ENCODE measurements at regions not wholly inside any gene's neighbourhood (a gene's known extent, or its start where the extent isn't known, plus 50 kb on each side); places are given as distances from the start of the nearest gene placed in this dataset.
"Not testable (repeated sequence)": the region's sequence is repeated elsewhere in the genome, so short reads cannot be mapped to it uniquely, and the experiment has no call there.

GRCh38 chr7:113292105-113292504 is 173.8 kb upstream of the SMIM30 start:
- DNase-seq = no peak

DNA sequence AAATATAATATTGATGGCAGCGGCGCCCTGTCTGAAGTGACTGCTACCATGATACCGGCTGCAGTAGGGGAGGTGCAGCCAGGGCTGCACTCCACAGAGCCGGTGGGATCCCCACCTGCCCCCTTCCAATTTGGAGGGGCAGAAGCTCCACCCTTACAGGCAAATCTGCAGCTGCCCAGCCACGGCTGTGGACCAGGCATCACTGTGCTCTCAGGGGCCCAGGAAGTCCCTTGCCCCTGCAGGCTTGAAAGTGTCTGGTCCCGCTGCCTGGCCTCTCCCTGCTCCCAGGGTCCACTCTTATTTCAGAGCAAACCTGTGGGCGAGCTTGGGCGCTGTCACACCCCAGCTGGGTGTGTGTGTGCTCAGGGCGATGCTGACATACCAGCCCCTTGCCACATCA is 172.7 kb upstream of the SMIM30 start:
- DNase-seq = no peak

DNA sequence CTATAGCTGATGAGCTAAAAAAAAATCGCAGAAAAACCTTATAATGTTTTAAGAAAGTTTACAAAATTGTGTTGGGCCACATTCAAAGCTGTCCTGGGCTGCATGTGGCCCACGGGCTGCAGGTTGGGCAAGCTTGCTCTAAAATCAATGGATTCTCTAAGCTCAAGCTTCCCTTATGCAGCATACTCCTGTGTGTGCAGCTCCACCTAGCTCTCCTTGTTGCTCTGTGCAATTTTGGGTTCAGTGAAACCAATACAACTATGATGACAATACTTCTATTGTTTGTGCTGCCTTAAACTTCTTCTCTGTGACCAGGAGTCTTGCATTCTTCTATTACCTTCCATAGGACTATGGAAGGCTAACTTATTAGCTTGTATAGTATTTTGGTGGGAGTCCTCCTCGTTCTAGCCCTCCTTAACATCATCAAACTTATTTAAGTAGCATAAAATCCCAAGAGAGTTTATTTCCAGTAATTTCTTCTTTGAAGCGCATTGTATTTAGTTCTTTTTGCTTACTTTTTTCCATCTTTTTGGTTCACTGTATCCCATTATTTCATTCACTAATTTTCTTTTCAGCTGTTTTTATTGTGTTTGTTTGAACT is 170.9 kb upstream of the SMIM30 start:
- DNase-seq = no peak

- no peak for DNase-seq
These were observed 167.1 kb upstream of the SMIM30 start for GRCh38 chr7:113285411-113285810.

GRCh38 chr7:113283861-113284260 is 165.5 kb upstream of the SMIM30 start:
- no peak for DNase-seq

DNA sequence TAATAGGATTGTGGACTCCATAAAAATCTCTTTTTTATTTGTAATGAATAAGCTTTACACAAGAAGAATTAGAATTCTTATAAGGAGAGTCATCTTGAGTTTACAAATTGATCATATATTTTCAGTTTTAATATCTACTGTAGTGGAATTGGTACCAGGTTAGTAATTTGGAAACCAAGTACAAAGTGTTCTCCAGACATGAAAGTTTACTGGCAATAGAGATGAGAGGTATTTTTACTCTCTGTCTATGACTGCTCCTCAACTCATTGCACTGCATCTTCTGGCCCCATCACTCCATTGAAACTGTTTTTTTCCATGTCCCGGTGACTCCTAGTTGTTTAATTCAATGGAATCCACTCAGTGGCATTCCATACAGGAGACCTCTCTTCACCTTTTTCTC is 164.5 kb upstream of the SMIM30 start:
- no peak for DNase-seq

DNA sequence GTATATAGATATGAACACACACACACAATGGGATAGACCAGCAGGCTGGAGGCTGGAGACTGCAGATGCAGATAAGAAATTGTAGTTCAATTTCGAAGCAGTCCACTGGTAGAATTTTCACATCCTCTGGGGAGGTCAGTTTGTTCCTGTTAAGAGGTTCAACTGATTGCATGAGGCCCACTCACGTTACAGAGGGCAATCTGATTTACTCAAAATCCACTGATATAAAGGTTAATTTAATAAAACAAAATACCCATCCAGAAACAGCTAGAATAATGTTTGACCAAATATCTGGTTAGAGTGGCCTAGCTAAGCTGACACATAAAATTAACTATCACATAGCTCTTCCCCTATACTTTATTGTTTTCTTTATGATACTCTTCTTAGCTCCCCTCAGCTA is 162.9 kb upstream of the SMIM30 start:
- DNase-seq = no peak

DNA sequence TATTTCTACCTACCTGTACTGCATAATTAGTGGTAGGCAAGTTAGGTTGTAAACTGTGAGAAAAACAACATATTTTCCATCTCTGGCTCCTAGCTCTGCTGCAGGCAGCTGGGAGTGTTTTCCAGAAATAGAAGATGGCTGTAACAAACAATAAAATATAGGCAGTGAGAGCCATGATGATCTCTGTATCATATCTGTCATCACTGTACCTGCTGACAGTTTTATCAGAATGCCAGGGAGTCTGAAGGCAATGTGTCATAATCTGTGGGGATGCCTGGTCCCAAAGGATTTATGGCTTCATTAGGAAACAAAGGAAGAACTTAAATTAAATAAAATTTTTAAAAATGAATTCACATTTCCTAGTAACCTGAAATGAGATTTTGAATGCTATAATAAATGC is 160.9 kb upstream of the SMIM30 start:
- no peak for DNase-seq

- no peak for DNase-seq
These were observed 152.4 kb upstream of the SMIM30 start for GRCh38 chr7:113270790-113271189.

DNA sequence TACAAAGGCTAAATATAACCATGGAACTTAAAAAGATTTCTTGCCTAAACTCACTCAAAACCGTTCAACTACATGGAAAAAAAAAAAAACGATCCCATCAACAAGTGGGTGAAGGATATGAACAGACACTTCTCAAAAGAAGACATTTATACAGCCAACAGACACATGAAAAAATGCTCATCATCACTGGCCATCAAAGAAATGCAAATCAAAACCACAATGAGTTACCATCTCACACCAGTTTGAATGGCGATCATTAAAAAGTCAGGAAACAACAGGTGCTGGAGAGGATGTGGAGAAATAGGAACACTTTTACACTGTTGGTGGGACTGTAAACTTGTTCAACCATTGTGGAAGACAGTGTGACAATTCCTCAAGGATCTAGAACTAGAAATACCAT is 151.2 kb upstream of the SMIM30 start:
- DNase-seq = not testable (repeated sequence)

DNA sequence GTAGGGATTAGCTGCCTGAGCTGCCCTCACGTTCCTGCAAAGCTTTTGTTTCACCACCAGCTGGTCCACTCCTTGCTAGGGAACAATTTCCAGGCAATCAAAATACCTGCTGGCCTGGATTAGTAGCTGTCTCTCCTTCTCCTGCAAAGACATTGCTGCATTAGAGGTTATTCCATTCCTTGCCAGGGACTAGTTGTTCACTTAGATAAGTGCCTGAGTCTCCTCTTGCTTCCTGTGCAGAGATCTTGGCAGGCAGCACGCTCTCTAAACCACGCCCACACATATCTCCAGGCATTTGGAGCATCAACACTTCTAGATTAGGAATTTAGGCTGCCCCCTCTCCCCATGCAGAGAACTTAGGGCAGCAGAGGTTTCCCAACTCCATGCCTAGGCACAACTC is 150.4 kb upstream of the SMIM30 start:
- no peak for DNase-seq

DNA sequence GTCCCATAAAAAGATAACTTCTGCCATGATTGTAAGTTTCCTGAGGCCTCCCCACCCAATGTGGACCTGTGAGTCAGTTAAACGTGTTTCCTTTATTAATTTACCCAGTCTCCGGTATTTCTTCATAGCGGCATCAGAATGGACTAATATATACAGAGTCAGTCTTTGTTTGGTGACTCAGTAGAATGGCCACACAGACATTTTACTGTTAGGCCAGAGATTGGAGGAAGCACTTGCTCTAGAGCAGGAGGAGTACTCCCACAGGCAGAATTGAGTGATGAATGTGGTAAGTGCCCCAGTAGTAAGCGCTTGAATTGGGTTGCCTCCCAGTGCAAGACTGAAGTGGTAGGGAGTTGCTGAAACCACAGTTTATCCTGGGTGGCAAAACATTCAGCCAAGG is 149.5 kb upstream of the SMIM30 start:
- DNase-seq = no peak

DNA sequence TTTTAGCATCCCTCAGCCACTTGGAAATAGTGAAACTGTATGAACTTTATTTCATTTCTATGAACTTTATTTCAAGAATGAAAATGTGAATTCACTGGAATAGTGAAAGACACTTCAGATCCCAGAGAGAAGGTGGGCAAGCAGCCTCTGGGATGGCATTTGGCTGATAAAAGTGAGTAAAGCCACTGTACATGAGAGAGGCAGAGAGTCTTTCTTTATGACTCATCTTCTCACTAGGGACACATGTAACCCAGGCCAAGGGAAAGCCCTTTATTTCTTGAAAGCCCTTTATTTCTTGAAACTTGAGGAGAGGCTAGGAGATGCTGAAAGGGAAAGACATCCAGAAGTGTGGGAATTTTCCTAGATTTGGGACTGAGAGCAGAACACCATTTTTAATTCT is 148.9 kb upstream of the SMIM30 start:
- no peak for DNase-seq

DNA sequence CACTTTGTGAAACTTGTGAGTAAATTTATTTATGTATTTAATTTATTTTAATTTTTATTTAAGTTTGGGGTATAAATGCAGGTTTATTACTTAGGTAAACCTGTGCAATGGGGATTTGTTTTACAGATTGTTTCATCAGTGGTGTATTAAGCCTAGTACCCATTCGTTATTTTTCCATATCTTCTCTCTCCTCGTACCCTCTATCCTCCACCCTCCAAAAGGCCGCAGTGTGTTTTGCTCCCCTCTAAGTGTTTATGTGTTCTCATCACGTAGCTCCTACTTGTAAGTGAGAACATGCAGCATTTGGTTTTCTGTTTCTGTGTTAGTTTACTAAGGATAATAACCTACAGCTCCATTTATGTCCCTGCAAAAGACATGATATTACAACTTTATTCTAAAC is 145.4 kb upstream of the SMIM30 start:
- DNase-seq = no peak

GRCh38 chr7:113263215-113263742 is 144.9 kb upstream of the SMIM30 start:
- not testable (repeated sequence) for DNase-seq

DNA sequence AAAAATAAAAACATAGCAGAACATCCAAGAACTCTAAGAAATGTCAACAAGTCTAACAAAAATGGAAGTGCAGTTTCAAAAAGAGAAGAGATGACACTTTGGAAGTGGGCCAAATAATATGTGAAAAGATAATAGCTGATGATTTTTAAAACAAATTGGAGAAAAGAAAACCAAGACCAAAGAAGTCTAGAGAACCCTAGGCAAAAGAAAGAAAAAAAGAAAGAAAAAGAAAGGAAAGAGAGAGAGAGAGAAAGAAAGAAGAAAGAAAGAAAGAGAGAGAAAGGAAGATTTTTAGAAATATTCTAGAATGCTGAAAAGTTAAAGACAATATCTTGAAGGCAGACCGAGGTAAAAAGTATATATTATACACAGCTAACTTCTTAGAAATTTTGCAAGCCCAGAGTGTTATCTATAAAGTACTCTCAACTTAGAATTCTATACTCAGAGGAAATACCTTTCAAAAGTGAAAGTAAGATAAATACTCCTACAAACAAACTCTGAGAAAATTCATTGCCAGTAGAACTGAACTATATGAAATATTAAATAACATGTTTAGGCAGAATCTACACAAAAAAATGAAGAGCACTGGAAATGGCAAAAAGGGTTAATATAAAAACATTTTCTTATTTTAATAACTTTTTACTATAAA is 138.7 kb upstream of the SMIM30 start:
- no peak for DNase-seq

DNA sequence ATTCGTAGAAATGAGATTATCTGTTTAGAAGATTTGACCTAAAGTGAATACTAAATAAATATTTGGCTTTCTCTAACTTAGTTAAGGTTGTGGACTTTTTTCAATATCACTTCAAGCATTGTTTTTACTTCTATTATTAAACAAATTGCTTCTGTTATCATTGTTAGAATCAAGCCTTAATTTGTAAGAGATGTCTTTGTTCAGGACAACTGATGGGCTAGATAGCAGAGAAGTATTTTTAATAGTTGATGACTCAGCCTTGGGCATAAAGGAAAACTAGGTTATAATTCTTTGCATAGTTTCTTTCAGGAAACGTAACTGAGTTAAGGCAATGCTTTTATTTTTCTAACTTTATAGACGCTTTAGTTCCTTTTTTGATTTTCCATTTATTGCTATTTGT is 128.8 kb upstream of the SMIM30 start:
- DNase-seq = no peak

GRCh38 chr7:113246738-113247137 is 128.4 kb upstream of the SMIM30 start:
- DNase-seq = no peak

DNA sequence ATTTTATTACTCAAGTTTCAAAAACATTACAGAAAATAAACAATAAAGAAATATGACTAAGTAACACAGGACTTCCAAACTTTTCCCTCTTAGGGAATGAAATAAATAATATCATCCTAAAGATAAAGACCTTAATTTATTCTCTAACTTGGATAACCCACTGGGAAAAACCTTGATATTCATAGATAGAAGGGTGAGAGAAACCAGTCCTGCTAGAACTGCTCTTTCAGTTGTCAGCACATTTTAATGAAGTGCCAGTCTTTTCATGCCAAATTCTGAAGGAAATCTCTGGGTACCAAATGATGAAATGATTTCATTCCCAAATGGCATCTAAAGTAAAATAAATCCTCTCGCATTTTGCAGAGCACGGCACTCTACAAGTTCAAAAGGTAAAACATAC is 114.5 kb upstream of the SMIM30 start:
- no peak for DNase-seq

DNA sequence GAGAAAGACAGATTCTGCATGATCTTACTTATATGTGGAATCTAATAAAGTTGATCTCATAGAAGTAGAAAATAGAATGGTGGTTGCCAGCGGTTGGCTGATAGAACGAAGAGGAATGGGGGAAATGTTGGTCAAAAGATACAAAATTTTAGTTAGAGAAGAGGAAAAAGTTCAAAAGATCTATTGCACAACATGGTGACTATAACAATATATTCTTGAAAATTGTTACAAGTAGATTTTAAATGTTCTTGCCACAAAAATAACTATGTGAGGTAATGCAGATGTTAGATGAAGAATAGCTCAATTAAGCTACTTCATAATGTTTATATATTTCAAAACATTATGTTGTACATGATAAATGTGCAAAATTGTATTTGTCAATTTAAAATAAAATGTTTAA is 112.3 kb upstream of the SMIM30 start:
- DNase-seq = no peak

DNA sequence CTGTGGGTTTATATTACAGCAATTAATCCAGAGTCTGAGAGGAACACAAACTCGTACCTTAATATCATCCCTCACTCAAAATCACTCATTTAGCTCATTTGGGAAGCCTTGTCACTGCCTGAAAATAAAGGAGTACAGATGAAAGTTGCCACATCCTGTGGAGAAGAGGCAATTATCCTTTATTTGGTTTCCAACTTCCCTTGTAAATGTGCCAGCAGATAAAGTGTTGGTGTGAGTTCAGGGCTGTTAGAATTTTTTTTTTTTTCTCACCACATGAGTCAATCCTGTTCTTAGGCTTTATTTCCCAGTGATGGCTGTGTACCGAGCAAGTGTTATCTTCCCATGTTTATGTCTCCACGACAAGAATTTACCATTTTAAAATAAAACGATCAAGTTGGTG is 99.0 kb upstream of the SMIM30 start:
- peak; percentile 53 for DNase-seq

GRCh38 chr7:113216038-113216437 is 97.7 kb upstream of the SMIM30 start:
- DNase-seq = no peak

GRCh38 chr7:113209449-113210203 is 91.3 kb upstream of the SMIM30 start:
- DNase-seq = no peak

- no peak for DNase-seq
These were observed 89.6 kb upstream of the SMIM30 start for GRCh38 chr7:113207931-113208330.
